Uterus (tissue), 2 donors: ENCODE measurements at regions not wholly inside any gene's neighbourhood (a gene's known extent, or its start where the extent isn't known, plus 50 kb on each side); places are given as distances from the start of the nearest gene placed in this dataset.

Source experiments
- POLR2A ChIP-seq, 2 donors: fragments of 450-650 bp; IDR thresholded peaks; one replicate each; pipeline ENCODE4 v1.6.1; 2016; ENCODE audit warnings: antibody characterized with exemption in 2 of 2, mild to moderate bottlenecking in 1 of 2, moderate library complexity in 1 of 2
- TF ChIP-seq, protein P1 (sequence below), 4 experiments: fragments of 200-600 bp in 2 of 4; fragments of 450-650 bp in 2 of 4; sonication (generic) in 2 of 4; IDR thresholded peaks; one replicate each; pipeline ENCODE4 v1.5.1; 2016 to 2019; ENCODE audit warnings: antibody characterized with exemption in 4 of 4, mild to moderate bottlenecking in 2 of 4, moderate library complexity in 1 of 4

GRCh38 chr1:226804907-226805759 lies 65.3 kb upstream of the PSEN2 start:
- TF ChIP-seq, protein P1, sequence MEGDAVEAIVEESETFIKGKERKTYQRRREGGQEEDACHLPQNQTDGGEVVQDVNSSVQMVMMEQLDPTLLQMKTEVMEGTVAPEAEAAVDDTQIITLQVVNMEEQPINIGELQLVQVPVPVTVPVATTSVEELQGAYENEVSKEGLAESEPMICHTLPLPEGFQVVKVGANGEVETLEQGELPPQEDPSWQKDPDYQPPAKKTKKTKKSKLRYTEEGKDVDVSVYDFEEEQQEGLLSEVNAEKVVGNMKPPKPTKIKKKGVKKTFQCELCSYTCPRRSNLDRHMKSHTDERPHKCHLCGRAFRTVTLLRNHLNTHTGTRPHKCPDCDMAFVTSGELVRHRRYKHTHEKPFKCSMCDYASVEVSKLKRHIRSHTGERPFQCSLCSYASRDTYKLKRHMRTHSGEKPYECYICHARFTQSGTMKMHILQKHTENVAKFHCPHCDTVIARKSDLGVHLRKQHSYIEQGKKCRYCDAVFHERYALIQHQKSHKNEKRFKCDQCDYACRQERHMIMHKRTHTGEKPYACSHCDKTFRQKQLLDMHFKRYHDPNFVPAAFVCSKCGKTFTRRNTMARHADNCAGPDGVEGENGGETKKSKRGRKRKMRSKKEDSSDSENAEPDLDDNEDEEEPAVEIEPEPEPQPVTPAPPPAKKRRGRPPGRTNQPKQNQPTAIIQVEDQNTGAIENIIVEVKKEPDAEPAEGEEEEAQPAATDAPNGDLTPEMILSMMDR (IDR thresholded peaks at IDR 0.05) = no peak
- TF ChIP-seq POLR2A (IDR thresholded peaks at IDR 0.05) = no peak
